ENCODE measurements at regions not wholly inside any gene's neighbourhood (a gene's known extent, or its start where the extent isn't known, plus 50 kb on each side); places are given as distances from the start of the nearest gene placed in this dataset.

DNA sequence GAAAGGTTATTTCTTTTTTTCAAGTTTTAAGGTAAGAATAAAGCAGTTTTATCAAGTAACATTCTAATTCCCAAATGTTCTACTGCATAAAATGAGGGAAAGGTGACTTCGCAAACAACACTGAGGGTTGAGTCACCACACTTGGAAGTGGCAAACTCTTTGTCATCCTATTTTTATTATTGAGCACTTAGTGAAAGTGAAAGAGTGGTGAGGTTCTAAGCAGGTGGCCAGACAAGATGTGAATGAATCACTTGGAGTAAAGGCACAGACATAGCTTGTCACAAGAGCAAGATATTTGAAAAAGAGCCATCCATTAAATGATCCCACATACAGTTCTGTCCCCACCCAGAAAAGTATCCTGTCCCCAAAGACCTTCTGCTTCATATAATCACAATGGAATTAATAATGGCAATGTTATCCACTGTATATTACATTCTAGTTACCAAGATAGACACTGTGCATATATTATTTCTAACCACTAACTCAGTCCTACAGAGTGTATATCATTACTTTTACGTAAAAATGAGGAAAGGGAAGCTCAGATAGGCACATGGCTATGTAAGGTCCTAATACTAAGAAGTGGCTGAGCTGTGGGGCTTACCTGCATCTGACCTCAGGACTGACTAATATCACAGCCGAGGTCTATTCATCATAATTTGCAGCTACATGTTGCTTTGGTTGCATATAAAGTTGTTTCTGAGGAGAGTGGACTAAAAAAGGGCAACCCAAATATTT is 730.4 kb upstream of the MEF2C start:
- Mint-ChIP-seq H3K4me3 (ENCODE audit: unreplicated experiment) (no peak overlapping the region), H3K4me1 (ENCODE audit: low read depth, unreplicated experiment) (no peaks in the 10 kb centered on the region), H3K27me3 (ENCODE audit: low read depth, unreplicated experiment) (no peaks in the 10 kb centered on the region), H3K27ac (ENCODE audit: unreplicated experiment) (no peak overlapping the region), H3K36me3 (ENCODE audit: low read depth, unreplicated experiment) (no peaks in the 10 kb centered on the region), H3K9me3 (ENCODE audit: unreplicated experiment) (peaks cover 5% of the 10 kb centered on the region)
- no peak overlapping the region for H3K9ac ChIP-seq (ENCODE audit: low read length)
- TF ChIP-seq CTCF (IDR thresholded peaks at IDR 0.05; ENCODE audit: insufficient read depth, low read depth, low read length) (no peak), EZH2 (IDR thresholded peaks at IDR 0.05; ENCODE audit: insufficient read depth, low read length) (no peak)
- H3K9me3 ChIP-seq (ENCODE audit: insufficient read depth, low read depth, low read length) = no peaks in the 10 kb centered on the region
- H3K79me2 ChIP-seq (ENCODE audit: insufficient read depth, low read length) = no peaks in the 10 kb centered on the region
- no peaks in the 10 kb centered on the region for H3K4me1 ChIP-seq (ENCODE audit: insufficient read depth, low read length)
- H3K4me2 ChIP-seq (ENCODE audit: low read length) = no peak overlapping the region
- FAIRE-seq (no peak), DNase-seq (ENCODE audit: low read depth) (peak; percentile 22)
- H3K27me3 ChIP-seq (ENCODE audit: insufficient read depth, low read length) = no peaks in the 10 kb centered on the region
- H4K20me1 ChIP-seq (ENCODE audit: insufficient read depth, low read length) = no peaks in the 10 kb centered on the region
- H2AFZ ChIP-seq (ENCODE audit: low read depth, low read length) = no peak overlapping the region
- H3K4me3 ChIP-seq (ENCODE audit: insufficient read depth, low read depth, low read length) = no peak overlapping the region
- H3K27ac ChIP-seq (ENCODE audit: low read depth, low read length) = no peak overlapping the region
- H3K36me3 ChIP-seq (ENCODE audit: insufficient read depth, low read length) = no peaks in the 10 kb centered on the region

DNA sequence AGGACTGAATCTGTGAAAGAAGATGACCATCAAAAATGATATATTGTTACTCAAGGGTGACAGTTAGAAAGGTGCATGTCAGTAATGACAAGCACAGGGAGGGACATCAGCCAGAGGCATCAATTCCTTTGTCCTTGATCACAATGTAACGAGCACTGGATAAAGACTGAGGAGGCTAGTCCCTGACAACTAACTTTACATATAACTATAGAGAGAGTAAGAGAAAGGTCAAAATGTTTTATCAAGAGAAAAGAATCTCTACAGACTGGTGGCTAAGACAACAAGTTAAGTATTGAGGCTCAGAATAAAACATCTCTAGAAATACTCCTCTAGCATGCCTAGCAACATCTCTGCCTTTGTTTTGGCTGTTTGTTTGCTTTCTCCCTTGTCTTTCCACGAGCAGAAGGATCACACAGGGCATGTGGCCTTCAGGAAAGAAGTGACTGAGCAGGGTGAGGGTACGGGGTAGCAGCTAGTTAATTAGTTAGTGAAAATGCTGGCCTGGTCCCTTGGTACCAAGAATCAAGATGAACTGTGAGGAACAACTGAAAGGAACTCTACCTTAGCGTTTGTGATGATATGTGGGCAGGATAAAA is 724.1 kb upstream of the MEF2C start:
- H3K79me2 ChIP-seq (ENCODE audit: insufficient read depth, low read length) = no peaks in the 10 kb centered on the region
- no peak overlapping the region for H3K9ac ChIP-seq (ENCODE audit: low read length)
- TF ChIP-seq CTCF (IDR thresholded peaks at IDR 0.05; ENCODE audit: insufficient read depth, low read depth, low read length) = no peak
- no peak for TF ChIP-seq EZH2 (IDR thresholded peaks at IDR 0.05; ENCODE audit: insufficient read depth, low read length)

DNA sequence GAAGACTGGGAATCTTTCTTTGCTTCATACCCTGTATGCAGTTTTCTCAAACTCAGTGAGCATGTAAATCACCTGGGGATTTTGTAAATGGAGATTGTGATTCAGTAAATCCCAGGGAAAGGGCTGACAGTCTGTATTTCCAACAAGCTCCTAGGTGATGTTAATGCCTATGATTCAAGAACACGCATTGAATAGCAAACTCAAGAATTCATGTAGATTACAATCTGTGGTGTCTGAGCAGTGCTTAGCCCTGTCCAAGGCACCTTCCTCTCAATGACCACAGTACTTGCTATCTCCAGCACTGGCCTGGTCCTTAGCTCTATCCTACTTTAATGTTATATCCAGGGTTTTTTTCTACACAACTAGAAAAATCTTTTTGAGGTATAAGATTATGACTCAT is 721.4 kb upstream of the MEF2C start:
- peak; percentile 14 for DNase-seq (ENCODE audit: low read depth)
- Mint-ChIP-seq H3K27me3 (ENCODE audit: low read depth, unreplicated experiment) (no peaks in the 10 kb centered on the region), H3K4me1 (ENCODE audit: low read depth, unreplicated experiment) (no peaks in the 10 kb centered on the region), H3K4me3 (ENCODE audit: unreplicated experiment) (no peak overlapping the region), H3K27ac (ENCODE audit: unreplicated experiment) (no peak overlapping the region), H3K9me3 (ENCODE audit: unreplicated experiment) (no peaks in the 10 kb centered on the region), H3K36me3 (ENCODE audit: low read depth, unreplicated experiment) (no peaks in the 10 kb centered on the region)
- no peak overlapping the region for H2AFZ ChIP-seq (ENCODE audit: low read depth, low read length)
- H3K4me3 ChIP-seq (ENCODE audit: insufficient read depth, low read depth, low read length) = no peak overlapping the region
- FAIRE-seq = no peak
- no peaks in the 10 kb centered on the region for H3K27me3 ChIP-seq (ENCODE audit: insufficient read depth, low read length)
- H3K27ac ChIP-seq (ENCODE audit: low read depth, low read length) = no peak overlapping the region
- no peak overlapping the region for H3K9ac ChIP-seq (ENCODE audit: low read length)
- no peaks in the 10 kb centered on the region for H3K4me1 ChIP-seq (ENCODE audit: insufficient read depth, low read length)
- no peaks in the 10 kb centered on the region for H3K79me2 ChIP-seq (ENCODE audit: insufficient read depth, low read length)
- no peak for TF ChIP-seq CTCF (IDR thresholded peaks at IDR 0.05; ENCODE audit: insufficient read depth, low read depth, low read length)
- no peak for TF ChIP-seq EZH2 (IDR thresholded peaks at IDR 0.05; ENCODE audit: insufficient read depth, low read length)
- no peaks in the 10 kb centered on the region for H3K36me3 ChIP-seq (ENCODE audit: insufficient read depth, low read length)
- H4K20me1 ChIP-seq (ENCODE audit: insufficient read depth, low read length) = no peaks in the 10 kb centered on the region
- H3K9me3 ChIP-seq (ENCODE audit: insufficient read depth, low read depth, low read length) = no peaks in the 10 kb centered on the region
- H3K4me2 ChIP-seq (ENCODE audit: low read length) = no peak overlapping the region

More for the DNA sequence above, 724.1 kb upstream of the MEF2C start:
- Histone ChIP-seq H3K36me3 (ENCODE audit: insufficient read depth, low read length) (no peaks in the 10 kb centered on the region), H3K4me1 (ENCODE audit: insufficient read depth, low read length) (no peaks in the 10 kb centered on the region), H3K4me2 (ENCODE audit: low read length) (no peak overlapping the region), H3K27me3 (ENCODE audit: insufficient read depth, low read length) (no peaks in the 10 kb centered on the region), H2AFZ (ENCODE audit: low read depth, low read length) (peak overlapping the region; percentile 50), H3K9me3 (ENCODE audit: insufficient read depth, low read depth, low read length) (no peaks in the 10 kb centered on the region), H3K4me3 (ENCODE audit: insufficient read depth, low read depth, low read length) (no peak overlapping the region), H4K20me1 (ENCODE audit: insufficient read depth, low read length) (no peaks in the 10 kb centered on the region), H3K27ac (ENCODE audit: low read depth, low read length) (no peak overlapping the region)
- no peak for FAIRE-seq
- peaks cover 5% of the 10 kb centered on the region for H3K9me3 Mint-ChIP-seq (ENCODE audit: unreplicated experiment)
- no peaks in the 10 kb centered on the region for H3K4me1 Mint-ChIP-seq (ENCODE audit: low read depth, unreplicated experiment)
- H3K36me3 Mint-ChIP-seq (ENCODE audit: low read depth, unreplicated experiment) = no peaks in the 10 kb centered on the region
- no peaks in the 10 kb centered on the region for H3K27me3 Mint-ChIP-seq (ENCODE audit: low read depth, unreplicated experiment)
- no peak overlapping the region for H3K4me3 Mint-ChIP-seq (ENCODE audit: unreplicated experiment)
- H3K27ac Mint-ChIP-seq (ENCODE audit: unreplicated experiment) = no peak overlapping the region
- no peak for DNase-seq (ENCODE audit: low read depth)
